ENCODE measurements at regions not wholly inside any gene's neighbourhood (a gene's known extent, or its start where the extent isn't known, plus 50 kb on each side); places are given as distances from the start of the nearest gene placed in this dataset.

DNA sequence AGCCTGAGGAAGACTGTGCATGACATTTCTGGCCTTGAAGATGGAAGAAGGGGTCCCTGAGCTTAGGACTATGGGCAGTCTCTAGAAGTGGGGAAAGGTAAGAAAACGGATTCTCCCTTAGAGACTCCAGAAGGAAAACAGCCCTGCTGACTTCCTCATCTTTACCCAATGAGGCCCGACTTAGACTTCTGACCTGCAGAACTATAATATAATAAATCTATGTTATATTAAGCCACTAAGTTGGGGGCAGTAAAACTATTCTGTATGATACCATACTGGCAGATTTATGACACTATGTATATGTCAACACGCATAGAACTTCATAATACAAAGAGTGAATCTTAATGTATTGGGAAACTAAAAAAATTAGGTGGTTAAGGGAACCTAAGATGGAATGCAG, 422.0 kb downstream of the PLK2 start:
- no peak for TF ChIP-seq POLR2A (IDR thresholded peaks at IDR 0.05; ENCODE audit: low read length)
- TF ChIP-seq GATA1 (IDR thresholded peaks at IDR 0.05; ENCODE audit: low read depth, low read length): no peak
